HuH-7.5 (cell line): ENCODE measurements at regions not wholly inside any gene's neighbourhood (a gene's known extent, or its start where the extent isn't known, plus 50 kb on each side); places are given as distances from the start of the nearest gene placed in this dataset.
"Not testable (repeated sequence)": the region's sequence is repeated elsewhere in the genome, so short reads cannot be mapped to it uniquely, and the experiment has no call there.

Experiments
- DNase-seq: peaks from one replicate; pipeline ENCODE4 v3.0.0; 2011; ENCODE audit warnings: low spot score

DNA sequence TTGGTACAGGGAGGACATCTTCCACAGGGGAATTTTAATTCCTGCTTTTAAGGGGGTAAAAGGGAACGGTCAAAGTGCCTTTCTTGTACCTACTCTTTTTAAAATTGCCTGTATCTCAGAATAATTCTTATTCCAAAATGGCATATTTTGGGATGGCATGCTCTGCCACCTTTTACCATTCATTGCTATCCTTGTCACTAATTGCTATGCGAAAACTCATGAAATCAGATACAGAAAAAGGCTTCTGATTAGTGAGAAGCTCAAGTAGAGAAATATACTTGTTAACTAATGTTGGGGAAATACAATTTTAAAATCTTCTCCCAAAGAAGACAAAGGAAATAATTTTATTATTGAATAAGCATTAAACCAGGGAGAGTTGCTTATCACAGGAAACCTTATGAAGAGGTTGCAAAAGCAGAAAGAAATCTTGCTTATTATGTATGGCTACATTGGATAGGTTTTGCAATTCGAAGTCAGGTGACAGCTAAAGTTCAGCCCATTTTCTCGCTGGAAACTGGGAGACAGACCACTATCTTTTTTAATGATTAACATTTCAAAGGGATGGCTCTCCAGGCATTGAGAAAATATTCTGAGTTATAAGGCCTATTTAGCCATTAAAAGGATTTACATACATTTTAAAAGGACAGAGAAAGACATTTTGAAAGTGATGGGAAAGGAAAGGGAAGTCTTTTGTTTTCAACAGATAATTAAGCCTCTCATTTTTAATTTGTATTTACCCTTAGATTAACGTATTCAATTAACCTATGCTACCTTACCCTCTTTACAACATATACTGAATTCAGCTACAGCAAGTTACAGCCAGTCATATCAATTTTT, 110.3 kb upstream of the PRSS16 start:
- no peak for DNase-seq

DNA sequence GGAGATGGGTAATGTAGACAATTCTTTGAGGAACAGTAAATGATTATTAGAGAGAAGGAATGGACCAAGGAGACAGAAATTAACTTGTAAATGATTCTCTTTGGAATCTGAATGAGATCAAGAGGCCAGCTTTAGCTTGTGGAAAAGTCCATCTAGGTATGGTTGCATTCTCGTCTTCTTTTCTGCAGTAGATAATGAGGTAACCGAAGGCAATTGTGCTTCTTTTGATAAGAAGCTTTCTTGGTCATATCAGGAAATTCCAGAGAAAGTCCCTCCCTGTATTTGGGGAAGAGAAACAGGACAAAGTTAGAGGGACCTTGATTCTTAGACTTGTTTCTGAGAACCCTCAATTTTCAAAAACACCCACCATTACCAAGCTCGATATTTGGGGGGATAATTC, 109.1 kb upstream of the PRSS16 start:
- no peak for DNase-seq

DNA sequence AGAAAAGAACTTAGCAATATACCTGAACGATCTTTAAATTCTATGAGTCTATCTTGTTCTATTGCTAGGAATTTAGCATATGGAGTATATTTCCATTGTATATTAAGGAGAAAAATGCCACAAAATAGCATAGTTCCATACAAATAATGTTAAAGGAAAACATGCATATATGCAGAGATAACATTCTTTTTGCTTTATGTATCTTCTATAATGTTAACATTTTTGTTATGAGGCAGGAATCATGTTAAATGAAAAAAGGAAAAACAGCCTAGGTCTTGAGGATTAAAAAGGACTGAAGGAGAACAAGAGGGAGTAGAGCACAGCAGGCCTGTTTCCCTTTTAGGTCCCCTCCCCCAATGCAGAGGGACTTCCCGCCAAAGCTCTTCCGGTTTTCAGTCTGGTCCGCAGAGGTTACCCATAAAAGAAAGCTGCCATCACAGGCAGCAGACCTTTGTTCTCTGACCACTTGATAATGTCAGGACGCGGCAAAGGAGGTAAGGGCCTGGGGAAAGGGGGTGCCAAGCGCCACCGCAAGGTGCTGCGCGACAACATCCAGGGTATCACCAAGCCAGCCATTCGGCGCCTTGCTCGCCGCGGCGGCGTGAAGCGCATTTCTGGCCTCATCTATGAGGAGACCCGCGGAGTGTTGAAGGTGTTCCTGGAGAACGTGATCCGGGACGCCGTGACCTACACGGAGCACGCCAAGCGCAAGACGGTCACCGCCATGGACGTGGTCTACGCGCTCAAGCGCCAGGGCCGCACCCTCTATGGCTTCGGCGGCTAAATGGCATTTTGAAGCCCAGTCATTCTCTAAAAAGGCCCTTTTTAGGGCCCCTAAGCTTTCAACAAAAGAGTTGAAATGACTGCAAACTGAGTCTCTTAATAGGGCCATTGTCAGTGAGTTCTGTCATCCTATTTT, 108.4 kb upstream of the PRSS16 start:
- no peak for DNase-seq

DNA sequence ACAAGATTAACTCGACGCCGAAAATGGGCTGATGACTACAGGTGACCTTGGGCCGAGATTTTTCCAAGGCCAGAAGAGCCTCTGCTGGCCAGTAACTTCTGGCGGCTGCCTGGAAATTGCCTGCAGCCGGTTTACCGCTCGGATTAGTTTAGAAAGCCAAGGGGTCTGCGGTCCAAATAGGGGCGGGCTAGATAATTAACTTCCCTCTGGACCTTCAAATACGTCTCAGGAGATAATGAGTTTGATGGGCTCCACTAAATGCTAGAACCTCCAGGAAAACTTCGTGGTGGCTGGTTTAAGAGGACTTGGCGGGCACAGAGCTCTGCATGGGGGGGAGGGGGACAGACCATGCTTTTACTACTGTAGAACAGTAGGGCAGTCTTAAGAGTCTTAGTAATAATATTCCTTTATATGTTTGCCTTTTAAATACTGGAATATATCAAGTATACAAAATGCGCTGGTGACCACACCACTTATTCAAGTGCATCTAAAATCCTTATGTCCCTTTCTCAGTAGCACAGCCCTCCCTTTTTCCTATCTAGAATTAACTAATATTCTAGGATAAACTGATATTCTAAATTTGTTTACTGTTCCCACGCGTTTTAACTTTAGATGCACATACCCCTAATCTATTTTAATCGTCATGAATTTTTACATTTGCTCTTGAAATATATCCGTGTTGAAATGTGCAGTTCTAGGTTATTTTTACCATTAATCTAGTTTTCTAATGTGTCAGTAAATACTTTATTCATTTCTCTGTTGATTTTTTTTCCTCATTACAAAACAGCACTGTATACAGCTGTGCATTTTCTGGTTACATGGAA, 107.5 kb upstream of the PRSS16 start:
- DNase-seq, result no peak

DNA sequence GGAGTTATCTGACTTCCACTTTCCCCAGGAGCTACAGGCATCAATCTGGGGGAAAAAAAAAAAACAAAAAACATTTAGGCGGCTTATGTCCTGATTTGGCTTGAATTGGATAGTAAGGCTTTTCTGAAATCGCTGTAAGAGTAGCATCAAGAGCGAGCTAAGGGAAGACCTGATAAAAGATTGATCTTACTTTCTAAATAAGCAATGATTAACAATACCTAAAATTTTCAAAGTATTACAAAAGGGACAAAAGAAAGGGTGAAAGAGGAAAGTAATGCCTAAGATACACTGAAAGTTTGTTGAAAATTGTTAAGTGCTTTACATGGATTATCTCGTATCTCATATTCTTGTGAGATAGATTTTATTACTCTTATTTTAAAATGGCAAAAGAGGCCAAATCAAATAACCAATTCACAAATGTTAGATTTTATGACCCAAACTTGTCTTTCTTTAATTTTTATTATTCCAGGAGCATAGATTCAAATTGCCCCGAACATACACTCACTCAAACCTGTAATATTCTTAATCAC, 106.4 kb upstream of the PRSS16 start:
- DNase-seq, result no peak

DNA sequence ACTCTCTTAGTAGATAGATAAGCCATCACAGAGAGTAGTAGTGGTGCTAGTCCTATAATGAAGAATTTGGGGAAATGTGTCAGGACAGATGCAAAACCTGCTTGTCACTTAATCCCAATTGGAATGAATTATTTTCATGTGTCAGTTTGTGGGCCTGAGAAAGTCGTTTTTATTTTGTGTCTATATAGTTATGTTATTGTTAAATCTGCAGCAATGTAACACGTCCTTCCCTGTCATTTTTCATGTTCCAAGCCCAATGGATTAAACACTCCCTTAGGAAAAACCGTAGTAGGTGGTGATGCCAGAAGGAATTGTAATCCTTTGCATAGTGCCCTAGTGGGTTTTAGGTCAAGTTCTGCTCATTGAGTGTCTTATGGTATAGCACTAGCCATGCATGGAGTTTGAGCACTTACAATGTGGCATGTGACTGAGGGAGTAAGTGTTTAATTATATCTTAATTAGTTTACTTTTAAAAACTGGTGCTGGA, 105.9 kb upstream of the PRSS16 start:
- DNase-seq, result no peak

DNA sequence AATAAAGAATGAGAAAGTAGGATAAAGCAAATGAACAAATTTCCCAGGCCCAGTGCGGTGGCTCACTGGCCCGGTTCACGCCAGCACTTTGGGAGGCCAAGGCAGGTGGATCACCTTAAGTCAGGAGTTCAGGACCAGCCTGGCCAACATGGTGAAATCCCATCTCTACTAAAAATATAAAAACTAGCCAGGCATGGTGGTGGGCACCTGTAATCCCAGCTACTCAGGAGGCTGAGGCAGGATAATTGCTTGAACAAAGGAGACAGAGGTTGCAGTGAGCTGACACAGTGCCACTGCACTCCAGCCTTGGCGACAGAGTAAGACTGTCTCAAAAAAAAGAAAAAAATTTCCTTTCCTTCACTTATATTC, 104.5 kb upstream of the PRSS16 start:
- DNase-seq, result not testable (repeated sequence)

DNA sequence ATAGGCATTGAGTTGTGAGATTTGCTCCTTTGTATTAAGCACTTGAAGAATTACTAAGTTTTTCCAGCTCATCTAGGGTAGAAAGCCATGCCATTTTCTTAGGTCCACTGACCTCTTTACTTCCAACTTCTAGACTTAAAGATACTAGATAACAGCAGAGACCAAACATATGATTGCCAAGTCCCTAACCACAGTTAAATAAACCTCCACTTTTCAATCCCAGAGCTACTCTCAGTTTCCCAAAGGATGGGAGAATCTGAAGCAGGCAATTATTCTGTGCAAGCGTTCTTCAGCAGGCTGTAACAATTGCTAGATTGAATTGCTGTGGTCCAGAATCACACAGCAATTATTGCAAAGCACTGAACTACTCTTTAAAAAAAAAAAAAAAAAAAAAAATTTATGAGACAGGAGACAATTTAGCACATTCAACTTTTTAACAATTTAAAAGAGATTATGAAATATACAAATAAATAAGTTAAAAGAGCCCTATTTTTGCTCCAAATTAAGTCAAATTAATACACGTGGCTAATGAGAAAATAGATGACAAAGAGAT, 104.0 kb upstream of the PRSS16 start:
- no peak for DNase-seq

DNA sequence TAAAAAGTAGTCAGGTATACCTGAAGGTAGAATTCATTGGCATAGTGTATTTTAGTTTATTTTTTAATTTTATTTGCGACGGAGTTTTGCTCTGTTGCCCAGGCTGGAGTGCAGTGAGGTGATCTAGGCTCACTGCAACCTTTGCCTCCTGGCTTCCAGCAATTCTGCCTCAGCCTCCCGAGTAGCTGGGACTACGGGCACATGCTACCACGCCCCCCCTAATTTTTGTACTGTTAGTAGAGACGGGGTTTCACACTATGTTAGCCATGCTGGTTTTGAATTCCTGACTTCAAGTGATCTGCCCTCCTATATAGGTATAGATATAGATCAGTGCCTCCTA, 102.8 kb upstream of the PRSS16 start:
- no peak for DNase-seq

DNA sequence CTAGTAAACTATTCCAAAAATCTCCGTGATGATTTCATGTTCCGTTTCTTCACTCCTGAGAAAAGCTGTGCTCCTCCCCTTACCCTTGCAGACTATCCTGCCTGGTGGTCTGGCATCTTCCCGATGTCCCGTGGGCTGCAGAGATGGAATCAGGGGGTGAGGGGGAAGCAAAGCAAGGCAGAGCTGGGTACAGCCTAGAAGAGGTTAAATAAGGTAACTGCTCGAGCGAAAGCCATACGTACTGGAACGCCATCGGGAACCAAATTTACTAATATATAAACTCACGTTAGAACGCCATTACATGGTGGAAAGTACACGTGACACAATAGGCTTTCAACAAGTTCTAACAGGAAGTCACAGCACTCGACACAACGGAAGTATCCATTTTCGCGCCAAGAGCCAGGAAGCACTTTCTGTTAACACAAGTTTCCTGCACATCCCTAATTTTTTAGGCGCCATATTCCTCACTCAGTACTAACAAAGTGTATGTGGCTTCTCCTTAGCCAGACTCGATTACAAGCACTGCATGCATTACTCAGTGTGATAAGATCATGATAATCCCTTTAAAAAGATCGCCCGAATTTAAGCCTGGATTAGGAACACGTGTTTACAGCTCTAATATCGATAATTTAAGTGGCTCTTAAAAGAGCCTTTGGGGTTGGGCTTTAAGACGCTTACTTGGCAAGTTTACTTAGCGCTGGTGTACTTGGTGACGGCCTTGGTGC, 101.6 kb upstream of the PRSS16 start:
- no peak for DNase-seq

DNA sequence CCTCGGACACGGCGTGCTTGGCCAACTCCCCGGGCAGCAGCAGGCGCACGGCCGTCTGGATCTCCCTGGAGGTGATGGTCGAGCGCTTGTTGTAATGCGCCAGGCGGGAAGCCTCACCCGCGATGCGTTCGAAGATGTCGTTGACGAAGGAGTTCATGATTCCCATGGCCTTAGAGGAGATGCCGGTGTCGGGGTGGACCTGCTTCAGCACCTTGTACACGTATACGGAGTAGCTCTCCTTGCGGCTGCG, 101.1 kb upstream of the PRSS16 start:
- not testable (repeated sequence) for DNase-seq

DNA sequence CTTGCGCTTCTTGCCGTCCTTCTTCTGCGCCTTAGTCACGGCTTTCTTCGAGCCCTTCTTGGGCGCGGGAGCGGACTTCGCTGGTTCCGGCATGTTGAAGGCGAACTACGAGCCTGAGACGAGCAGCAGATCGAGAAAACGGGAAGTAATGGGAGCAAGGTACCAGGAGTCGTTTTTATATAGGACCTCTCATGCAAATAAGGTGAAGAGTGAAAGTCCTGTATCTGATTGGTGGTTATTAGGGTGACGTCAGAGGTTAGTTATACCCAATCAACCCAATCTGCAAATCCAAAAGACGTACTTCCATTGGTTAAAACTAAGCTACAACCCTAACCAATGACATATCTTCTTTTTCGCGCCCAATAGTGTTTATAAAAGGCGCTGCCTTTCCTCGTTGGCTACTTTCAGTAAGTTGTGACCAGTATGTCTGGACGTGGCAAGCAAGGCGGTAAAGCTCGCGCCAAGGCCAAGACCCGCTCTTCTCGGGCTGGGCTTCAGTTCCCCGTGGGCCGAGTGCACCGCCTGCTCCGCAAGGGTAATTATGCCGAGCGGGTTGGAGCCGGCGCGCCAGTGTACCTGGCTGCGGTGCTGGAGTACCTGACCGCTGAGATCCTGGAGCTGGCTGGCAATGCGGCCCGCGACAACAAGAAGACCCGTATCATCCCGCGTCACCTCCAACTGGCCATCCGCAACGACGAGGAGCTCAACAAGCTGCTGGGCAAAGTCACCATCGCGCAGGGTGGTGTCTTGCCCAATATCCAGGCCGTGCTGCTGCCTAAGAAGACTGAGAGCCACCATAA, 100.6 kb upstream of the PRSS16 start:
- peak; percentile 79 for DNase-seq

DNA sequence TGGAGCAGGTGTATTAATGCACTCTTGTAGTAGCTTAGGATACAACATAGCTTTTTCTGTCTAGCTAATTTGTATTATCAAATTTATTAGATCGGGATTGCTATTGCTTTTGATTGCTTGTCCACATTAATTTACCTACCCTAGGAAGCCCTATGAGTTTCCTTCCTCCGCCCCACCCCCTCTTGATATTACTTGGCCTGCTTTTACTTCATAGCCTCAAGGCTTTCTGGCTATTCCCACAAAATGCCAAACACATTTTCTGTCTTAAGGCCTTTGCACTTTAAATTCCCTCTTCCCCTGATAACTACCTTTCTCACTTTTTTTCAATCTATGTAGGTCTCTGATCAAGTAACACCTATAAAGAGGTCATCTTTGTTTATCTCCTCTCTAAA, 99.1 kb upstream of the PRSS16 start:
- DNase-seq, result no peak

DNA sequence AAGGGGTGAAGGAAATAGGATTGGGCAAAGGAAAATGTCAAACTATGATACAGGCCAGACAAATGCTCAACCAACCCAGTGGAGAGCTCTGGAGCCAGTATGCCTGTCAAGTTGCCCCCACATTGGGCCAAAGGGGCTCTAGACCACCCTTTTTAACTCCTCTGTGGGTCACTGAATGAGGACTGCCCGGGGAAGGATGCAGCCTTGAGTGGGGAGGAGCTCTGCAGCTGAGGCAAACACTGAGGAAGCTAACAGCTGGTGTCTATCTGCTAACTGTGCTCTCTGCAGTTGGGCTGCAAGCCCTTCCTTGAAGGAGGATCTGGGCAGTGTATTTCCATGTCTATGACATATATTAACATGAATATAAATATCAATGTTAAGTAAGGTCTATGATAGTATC, 98.4 kb upstream of the PRSS16 start:
- no peak for DNase-seq

DNA sequence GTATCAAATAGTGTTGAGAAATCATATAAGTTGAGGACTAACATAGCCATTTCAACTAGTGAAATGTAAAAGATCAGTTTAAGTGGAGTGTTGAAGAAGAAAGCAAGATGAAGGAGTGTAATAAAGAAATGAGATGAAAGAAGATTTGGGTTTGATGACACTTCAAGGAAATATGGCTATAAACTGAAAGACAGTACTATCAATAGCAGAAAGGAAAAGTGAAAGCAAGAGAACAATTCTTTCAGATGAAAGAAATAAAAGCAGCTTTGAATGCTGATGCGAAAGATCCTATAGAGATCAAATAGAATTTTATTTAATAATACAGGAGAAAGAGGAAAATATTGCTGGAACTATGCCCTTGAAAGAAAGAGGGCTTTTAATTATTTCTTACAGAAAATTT, 92.8 kb upstream of the PRSS16 start:
- no peak for DNase-seq

DNA sequence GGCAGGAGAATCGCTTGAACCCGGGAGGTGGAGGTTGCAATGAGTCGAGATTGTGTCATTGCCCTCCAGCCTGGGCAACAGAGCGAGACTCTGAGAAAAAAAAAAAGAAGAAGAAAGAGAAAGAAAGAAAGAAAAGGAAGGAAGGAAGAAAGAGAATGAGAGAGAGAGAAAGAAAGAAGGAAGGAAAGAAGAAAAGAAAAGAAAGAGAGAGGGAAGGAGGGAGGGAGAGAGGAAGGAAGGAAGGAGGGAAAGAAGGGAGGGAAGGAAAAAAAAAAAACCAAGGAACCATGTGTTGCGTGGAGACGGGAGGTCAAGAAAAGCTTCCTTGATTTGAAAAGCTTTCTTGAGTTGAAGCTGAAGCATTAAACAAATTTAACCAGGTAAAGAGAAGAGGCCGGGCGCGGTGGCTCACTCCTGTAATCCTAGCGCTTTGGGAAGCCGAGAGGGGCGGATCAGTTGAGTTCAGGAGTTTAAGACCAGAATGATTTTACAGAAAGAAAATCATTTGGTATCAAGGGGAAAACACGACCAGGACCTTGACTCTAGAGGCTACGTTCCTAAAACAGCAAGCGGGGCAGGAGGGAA, 90.5 kb upstream of the PRSS16 start:
- no peak for DNase-seq

DNA sequence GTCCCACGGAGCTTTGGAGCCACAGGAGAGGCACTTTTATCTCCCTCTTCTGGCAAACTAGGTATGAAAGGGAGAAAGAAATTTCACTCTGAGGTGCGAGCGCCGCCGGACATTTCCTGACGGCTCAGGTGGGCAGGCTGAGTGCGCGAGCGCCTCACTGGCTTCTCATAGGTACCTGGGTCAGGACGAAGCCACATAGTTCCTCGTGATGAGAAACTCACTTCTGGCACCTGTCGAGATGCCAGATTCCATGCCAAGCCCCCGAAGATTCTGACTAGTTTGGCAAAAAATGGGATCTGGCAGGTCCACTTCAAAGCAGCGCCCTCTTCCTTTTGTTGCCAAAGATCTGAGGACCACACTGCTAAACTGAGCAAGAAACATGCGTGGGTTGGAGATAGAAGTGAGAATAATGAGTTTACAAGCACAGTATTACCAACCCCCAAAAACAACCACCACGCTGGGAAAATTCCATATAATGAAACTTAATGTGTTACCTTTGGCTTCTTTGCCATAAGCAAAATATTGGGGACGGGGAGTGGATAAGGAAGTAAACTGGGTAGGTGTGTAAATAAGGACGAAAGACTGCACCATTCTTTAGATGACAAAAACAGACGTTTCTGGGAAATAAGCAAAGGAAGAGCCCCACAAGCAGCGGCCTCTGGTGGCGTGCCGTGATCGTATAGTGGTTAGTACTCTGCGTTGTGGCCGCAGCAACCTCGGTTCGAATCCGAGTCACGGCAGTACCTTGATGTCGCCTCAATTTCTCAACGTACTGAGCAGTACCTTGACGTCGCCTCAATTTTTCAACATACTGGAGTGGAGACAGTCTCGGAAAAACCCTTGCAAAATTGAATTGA, 89.8 kb upstream of the PRSS16 start:
- no peak for DNase-seq

DNA sequence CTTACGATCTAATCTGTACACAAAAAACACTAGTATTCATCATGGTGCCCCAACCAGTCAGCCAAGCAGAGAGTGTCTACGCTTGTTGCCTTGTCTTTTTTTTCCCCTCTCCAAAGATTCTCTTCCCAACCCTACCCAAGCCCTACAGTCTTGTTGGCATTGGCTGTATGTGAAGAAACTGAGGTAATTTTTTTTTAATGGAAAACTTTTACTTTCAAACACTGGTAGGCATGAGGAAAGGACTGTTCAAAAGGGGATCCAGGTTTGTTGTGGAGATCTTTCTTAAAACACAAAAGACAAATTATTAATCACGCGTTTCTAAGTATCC, 89.2 kb upstream of the PRSS16 start:
- DNase-seq, result no peak

DNA sequence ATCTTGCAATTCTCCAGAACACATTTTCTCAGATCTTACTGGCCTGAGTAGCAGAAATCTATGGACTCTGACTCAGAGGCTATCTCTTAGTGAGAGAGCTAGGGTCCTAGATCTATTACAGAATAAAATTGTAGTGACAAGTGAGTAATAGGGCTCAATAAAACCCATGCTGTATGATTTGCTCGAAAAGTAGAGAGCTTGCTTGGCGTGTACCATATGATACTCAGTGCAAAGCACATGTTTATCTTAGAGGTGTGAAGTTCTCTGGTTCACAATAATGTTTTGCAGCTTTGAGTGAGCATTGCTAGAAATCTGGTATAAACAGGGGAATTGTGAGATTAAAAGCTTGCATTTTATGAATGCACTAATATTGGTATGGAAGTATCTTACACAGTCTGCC, 87.8 kb upstream of the PRSS16 start:
- DNase-seq, result no peak
